SK-N-SH (cell line): ENCODE measurements at regions not wholly inside any gene's neighbourhood (a gene's known extent, or its start where the extent isn't known, plus 50 kb on each side); places are given as distances from the start of the nearest gene placed in this dataset.

ENCODE experiments used
- CTCF ChIA-PET: fragments of 300-600, 350-600 bp; formaldehyde crosslinking; extraction: SDS; loops from one replicate; lab custom pipeline; 2021; lab: Yijun Ruan, JAX
- POLR2A ChIA-PET: fragments of 350-600 bp; sonication (Branson Sonifier 250); formaldehyde crosslinking; extraction: SDS; loops from one replicate; lab custom pipeline; 2020; ENCODE audit warnings: antibody characterized with exemption, inconsistent platforms; lab: Yijun Ruan, JAX
- DNase-seq: peaks from one replicate; pipeline ENCODE4 v3.0.0; 2012
- H2AFZ ChIP-seq: fragments of 200-600 bp; sonication (generic); 2 replicates; pipeline ENCODE4 v1.8.1; 2016; ENCODE audit warnings: antibody characterized with exemption, mild to moderate bottlenecking, low read depth
- H3F3A ChIP-seq: fragments of 200-600 bp; sonication (generic); replicated peaks from 2 replicates; pipeline ENCODE3; 2016; ENCODE audit warnings: antibody characterized with exemption, mild to moderate bottlenecking; ENCODE audit not compliant: insufficient read depth
- H3K27ac ChIP-seq, 2 experiments: fragments of 200-500 bp in 1 of 2; fragments of 200-600 bp in 1 of 2; sonication (Bioruptor generic) in 1 of 2; sonication (generic), shearing (Covaris generic) in 1 of 2; 2 replicates each; pipeline versions ENCODE4 v1.5.1 to v1.6.1; 2014 to 2016; ENCODE audit warnings: low read depth in 2 of 2, inconsistent platforms in 1 of 2, low read length in 1 of 2, mild to moderate bottlenecking in 1 of 2, mixed read lengths in 1 of 2
- H3K27me3 ChIP-seq: fragments of 200-600 bp; sonication (generic), shearing (Covaris generic); 2 replicates; pipeline ENCODE4 v1.6.1; 2016; ENCODE audit warnings: mixed run types; ENCODE audit not compliant: insufficient read depth
- H3K36me3 ChIP-seq, 2 experiments: fragments of 200-500 bp in 1 of 2; fragments of 200-600 bp in 1 of 2; sonication (Bioruptor generic) in 1 of 2; sonication (generic) in 1 of 2; replicated peaks in 1 of 2; 2 replicates each; pipeline versions ENCODE3 to v1.5.1; 2014 to 2016; ENCODE audit warnings: low read length in 1 of 2, mild to moderate bottlenecking in 1 of 2; ENCODE audit not compliant: insufficient read depth in 2 of 2, control insufficient read depth in 1 of 2
- H3K4me1 ChIP-seq, 2 experiments: fragments of 200-500 bp in 1 of 2; fragments of 200-600 bp in 1 of 2; sonication (Bioruptor generic) in 1 of 2; sonication (generic), shearing (Covaris generic) in 1 of 2; 2 replicates each; pipeline versions ENCODE4 v1.5.1 to v1.6.1; 2014 to 2016; ENCODE audit warnings: low read depth in 1 of 2, low read length in 1 of 2, mixed run types in 1 of 2; ENCODE audit not compliant: insufficient read depth in 2 of 2, control insufficient read depth in 1 of 2
- H3K4me2 ChIP-seq: fragments of 200-600 bp; sonication (generic), shearing (Covaris generic); 2 replicates; pipeline ENCODE4 v1.6.1; 2017; ENCODE audit warnings: mixed run types
- H3K4me3 ChIP-seq, 2 experiments: fragments of 200-500 bp in 1 of 2; fragments of 200-600 bp in 1 of 2; sonication (Bioruptor generic) in 1 of 2; sonication (generic), shearing (Covaris generic) in 1 of 2; 2 replicates each; pipeline versions ENCODE4 v1.5.1 to v1.8.1; 2014 to 2016; ENCODE audit warnings: low read depth in 2 of 2, inconsistent platforms in 1 of 2, low read length in 1 of 2, mild to moderate bottlenecking in 1 of 2, mixed read lengths in 1 of 2, moderate library complexity in 1 of 2
- H3K79me2 ChIP-seq: fragments of 200-600 bp; sonication (generic); 2 replicates; pipeline ENCODE4 v1.8.1; 2017; ENCODE audit warnings: mild to moderate bottlenecking; ENCODE audit not compliant: insufficient read depth
- H3K9ac ChIP-seq: fragments of 200-600 bp; sonication (generic); 2 replicates; pipeline ENCODE4 v1.6.1; 2017; ENCODE audit warnings: mixed run types
- H3K9me2 ChIP-seq: fragments of 200-600 bp; sonication (generic); 2 replicates; pipeline ENCODE4 v1.6.1; 2017; ENCODE audit warnings: mixed run types
- H3K9me3 ChIP-seq: fragments of 200-600 bp; sonication (generic); 2 replicates; pipeline ENCODE4 v1.6.1; 2017; ENCODE audit warnings: mixed run types, mild to moderate bottlenecking, moderate library complexity
- H4K20me1 ChIP-seq: fragments of 200-600 bp; sonication (generic); 2 replicates; pipeline ENCODE4 v1.6.1; 2017; ENCODE audit warnings: mild to moderate bottlenecking, mixed run types; ENCODE audit not compliant: insufficient read depth
- CHD2 ChIP-seq: fragments of 150-350 bp; IDR thresholded peaks from 2 replicates; pipeline ENCODE4 v1.6.1; 2018; ENCODE audit warnings: low read length; ENCODE audit not compliant: partially characterized antibody
- CTCF ChIP-seq: fragments of 200-600 bp; sonication (generic); IDR thresholded peaks from 2 replicates; pipeline ENCODE4 v1.6.1; 2017; ENCODE audit warnings: antibody characterized with exemption, mild to moderate bottlenecking, moderate library complexity
- ELF1 ChIP-seq: IDR thresholded peaks from 2 replicates; pipeline ENCODE4 v1.4.0; 2012
- EP300 ChIP-seq, 2 experiments: IDR thresholded peaks; 2 replicates each; pipeline versions ENCODE4 v1.4.0 to v1.6.1; 2012; ENCODE audit warnings: borderline replicate concordance in 1 of 2, low read depth in 1 of 2, low read length in 1 of 2
- FOSL2 ChIP-seq: IDR thresholded peaks from 2 replicates; pipeline ENCODE4 v1.4.0; 2012; ENCODE audit warnings: low read depth, mild to moderate bottlenecking, moderate library complexity, borderline replicate concordance
- FOXJ3 ChIP-seq: sonication (generic); formaldehyde crosslinking; IDR thresholded peaks from 2 replicates; pipeline ENCODE4 v1.5.1; 2020; ENCODE audit warnings: mild to moderate bottlenecking, missing genetic modification reagents
- MXI1 ChIP-seq: IDR thresholded peaks from 2 replicates; pipeline ENCODE4 v1.6.1; 2012; ENCODE audit warnings: mild to moderate bottlenecking, low read depth, low read length, improper control_type of control experiment
- NFIC ChIP-seq: IDR thresholded peaks from 2 replicates; pipeline ENCODE4 v1.4.0; 2012; ENCODE audit warnings: borderline replicate concordance
- RCOR1 ChIP-seq: fragments of 150-350 bp; IDR thresholded peaks from 2 replicates; pipeline ENCODE4 v1.6.1; 2017; ENCODE audit warnings: antibody characterized with exemption, low read length
- REST ChIP-seq: IDR thresholded peaks from 2 replicates; pipeline ENCODE4 v1.6.1; 2012; ENCODE audit warnings: mild to moderate bottlenecking, low read depth, low read length, moderate library complexity
- RXRA ChIP-seq: IDR thresholded peaks from 2 replicates; pipeline ENCODE4 v1.4.0; 2012; ENCODE audit warnings: low read depth, mild to moderate bottlenecking, borderline replicate concordance
- SIN3A ChIP-seq: IDR thresholded peaks from 2 replicates; pipeline ENCODE4 v1.6.1; 2012; ENCODE audit warnings: low read depth, mild to moderate bottlenecking, low read length, moderate library complexity, borderline replicate concordance
- TAF1 ChIP-seq: IDR thresholded peaks from 2 replicates; pipeline ENCODE4 v1.6.1; 2012; ENCODE audit warnings: low read depth, mild to moderate bottlenecking, low read length, moderate library complexity, borderline replicate concordance
- USF1 ChIP-seq: IDR thresholded peaks from 2 replicates; pipeline ENCODE4 v1.4.0; 2012; ENCODE audit warnings: low read depth, borderline replicate concordance
- USF2 ChIP-seq: fragments of 150-350 bp; IDR thresholded peaks from 2 replicates; pipeline ENCODE4 v1.6.1; 2017; ENCODE audit warnings: antibody characterized with exemption, low read length, low read depth, borderline replicate concordance
- WGBS: methylation state at CpG from one replicate; pipeline ENCODE4 v1.1.6; 2017; ENCODE audit warnings: low lambda C conversion rate; 5-methylcytosine and 5-hydroxymethylcytosine counted together

- no peak overlapping the region for H3K27ac ChIP-seq
- CTCF ChIA-PET = interaction anchor here (0.6 to 1.5 kb wide), 2 partner anchors 176 to 213 kb away, joined by 3 to 10 read pairs; no protein-coding TSS in a partner anchor
- POLR2A ChIA-PET = no interaction called here
Measured at GRCh38 chr2:204321027-204321800, 224.1 kb upstream of the PARD3B start.

More at GRCh38 chr2:204321027-204321800, 224.1 kb upstream of the PARD3B start:
- no peaks in the 10 kb centered on the region for H3F3A ChIP-seq
- H2AFZ ChIP-seq = no peak overlapping the region
- no peaks in the 10 kb centered on the region for H3K79me2 ChIP-seq
- no peak for DNase-seq
- no peak overlapping the region for H3K9ac ChIP-seq
- H3K9me3 ChIP-seq = no peaks in the 10 kb centered on the region
- no peaks in the 10 kb centered on the region for H3K9me2 ChIP-seq
- TF ChIP-seq USF2 = no peak
- no peak for TF ChIP-seq ELF1
- TF ChIP-seq CHD2 = no peak
- TF ChIP-seq RCOR1 = no peak
- TF ChIP-seq NFIC = no peak
- no peak for TF ChIP-seq MXI1
- TF ChIP-seq FOSL2 = no peak
- no peak for TF ChIP-seq EP300 (IDR thresholded peaks at IDR 0.05; ENCODE audit: borderline replicate concordance in 1 of 2, low read depth in 1 of 2, low read length in 1 of 2)
- TF ChIP-seq USF1 = no peak
- TF ChIP-seq REST = no peak
- no peak for TF ChIP-seq CTCF
- no peak for TF ChIP-seq FOXJ3
- TF ChIP-seq RXRA = no peak
- TF ChIP-seq SIN3A = no peak
- no peak for TF ChIP-seq TAF1
- TF ChIP-seq, all 33 proteins: peak for 0
- 87% methylated on average over 10 of the region's 10 CpGs for WGBS
- Histone ChIP-seq H3K27me3 (no peaks in the 10 kb centered on the region; the same call in 1 of the 2 replicates), H3K4me1 (peaks cover 0 to 5% of the 10 kb centered on the region in 2 experiments; a peak in 2 of 4 replicates), H4K20me1 (no peaks in the 10 kb centered on the region), H3K4me3 (no peak overlapping the region), H3K4me2 (no peak overlapping the region), H3K36me3 (no peaks in the 10 kb centered on the region)
